IPS DF 4.7 (cell line): ENCODE measurements at regions not wholly inside any gene's neighbourhood (a gene's known extent, or its start where the extent isn't known, plus 50 kb on each side); places are given as distances from the start of the nearest gene placed in this dataset.
"Not testable (repeated sequence)": the region's sequence is repeated elsewhere in the genome, so short reads cannot be mapped to it uniquely, and the experiment has no call there.

Experiments
- DNase-seq: peaks from one replicate; pipeline ENCODE4 v3.0.0-alpha.2; 2013; ENCODE audit warnings: low spot score; ENCODE audit errors: extremely low read depth

DNA sequence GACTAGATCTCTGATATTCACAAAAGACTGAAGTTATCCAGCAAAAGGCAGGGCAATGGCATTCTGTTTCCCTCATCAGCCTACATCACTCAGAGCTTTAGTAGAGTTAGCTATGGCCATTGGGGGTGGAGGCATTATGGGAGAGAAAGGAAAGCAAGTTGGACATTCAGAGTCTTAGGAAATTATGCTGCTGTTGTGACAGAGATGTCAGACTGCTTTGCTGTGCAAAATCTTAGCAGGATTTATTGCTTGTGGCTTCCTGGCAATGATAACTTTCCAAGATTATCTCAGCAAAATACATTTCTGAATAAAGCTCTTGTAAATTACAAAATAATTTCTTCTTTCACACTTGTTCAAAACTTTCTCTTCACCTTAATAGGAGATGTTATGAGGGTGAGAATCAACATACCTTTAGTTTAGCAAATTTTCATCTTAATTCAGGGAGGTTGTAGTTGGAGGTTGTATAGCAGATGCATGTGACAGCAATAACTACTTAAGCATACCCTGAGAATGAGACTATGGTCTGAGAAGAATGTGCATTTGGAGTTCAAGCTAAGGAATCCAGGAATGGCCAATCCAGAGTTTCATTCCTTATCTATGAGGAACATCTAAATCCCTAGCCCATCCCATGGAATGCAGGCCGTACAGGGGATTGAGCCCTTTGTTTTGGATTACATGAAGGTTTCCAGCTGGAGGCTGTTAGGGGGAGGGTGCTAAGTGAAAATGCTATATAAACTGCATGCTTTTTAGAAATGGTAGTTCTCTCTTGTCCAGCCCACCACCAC lies 179.8 kb downstream of the HAO1 start:
- DNase-seq, result no peak

DNA sequence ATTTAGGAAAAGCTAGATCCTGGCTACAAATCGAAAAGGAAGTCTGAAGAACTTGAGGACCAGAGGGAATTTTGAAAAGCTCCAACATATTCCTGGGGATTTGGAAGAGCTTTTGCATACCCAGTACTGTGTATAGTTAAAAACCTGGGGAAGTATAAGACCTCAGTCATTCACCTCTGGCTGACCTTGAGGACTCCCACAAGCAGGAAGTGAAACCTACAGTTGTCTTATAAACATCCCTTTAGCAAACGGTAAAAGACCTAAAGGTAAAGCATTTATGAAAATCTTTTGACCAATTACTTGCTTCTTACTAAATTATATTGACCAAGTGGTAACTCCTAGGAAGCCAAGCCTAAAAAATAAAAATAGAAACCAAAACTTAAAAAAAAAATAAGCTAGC lies 175.0 kb downstream of the HAO1 start:
- no peak for DNase-seq

DNA sequence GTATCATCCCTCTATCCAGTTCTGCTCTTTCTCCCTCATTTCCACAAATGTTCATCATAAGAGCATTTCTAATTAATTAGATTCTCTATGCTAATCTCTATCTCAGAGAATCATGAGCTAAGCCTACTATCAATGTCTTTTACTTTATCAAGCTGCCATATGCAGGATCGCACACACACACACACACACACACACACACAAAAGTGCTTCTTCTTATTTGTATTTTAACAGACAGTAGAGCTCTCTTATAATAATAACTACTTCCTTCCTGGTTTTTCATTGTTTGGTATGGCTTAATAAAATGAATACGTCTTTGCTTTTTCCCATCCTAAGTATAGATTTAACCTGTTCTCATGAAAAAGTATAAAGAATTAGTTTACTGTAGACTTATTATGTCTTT lies 170.2 kb downstream of the HAO1 start:
- no peak for DNase-seq

DNA sequence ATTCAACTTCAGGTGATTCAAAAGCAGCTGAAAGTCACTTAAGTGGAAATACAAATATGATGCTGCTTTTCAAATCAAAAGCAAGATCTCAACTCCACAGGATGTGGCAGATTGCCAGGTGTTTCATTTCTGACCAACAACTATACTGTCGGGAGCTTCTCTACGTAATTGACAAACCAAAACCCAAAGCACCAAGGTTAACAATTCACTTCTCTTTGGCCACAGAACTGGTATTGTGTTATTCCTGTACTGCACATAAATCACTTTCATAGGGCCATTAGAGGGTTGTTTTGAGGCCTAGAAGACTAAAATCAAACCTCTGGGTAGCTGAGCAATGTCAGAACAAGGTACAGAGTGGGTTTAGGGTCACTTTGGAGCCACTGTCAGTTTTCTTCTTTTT lies 169.7 kb downstream of the HAO1 start:
- DNase-seq, result no peak

DNA sequence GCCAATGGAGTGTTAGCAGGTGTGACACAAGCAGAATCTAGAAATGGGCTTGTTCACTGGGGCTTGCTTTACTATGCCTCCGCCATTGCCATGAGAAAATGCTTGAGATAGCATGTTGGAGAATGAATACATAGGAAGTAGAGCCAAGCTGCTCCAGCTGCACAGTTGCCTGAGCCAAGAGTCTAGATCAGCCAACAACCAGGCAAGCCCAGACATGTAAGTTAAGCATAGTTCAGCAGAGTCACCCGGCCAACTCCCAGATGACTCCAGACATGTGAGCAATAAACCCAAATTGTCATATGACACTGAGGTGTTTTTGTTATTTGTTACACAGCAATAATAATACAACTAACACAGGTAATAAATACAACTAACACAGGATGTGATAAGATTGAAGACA lies 167.9 kb downstream of the HAO1 start:
- no peak for DNase-seq

DNA sequence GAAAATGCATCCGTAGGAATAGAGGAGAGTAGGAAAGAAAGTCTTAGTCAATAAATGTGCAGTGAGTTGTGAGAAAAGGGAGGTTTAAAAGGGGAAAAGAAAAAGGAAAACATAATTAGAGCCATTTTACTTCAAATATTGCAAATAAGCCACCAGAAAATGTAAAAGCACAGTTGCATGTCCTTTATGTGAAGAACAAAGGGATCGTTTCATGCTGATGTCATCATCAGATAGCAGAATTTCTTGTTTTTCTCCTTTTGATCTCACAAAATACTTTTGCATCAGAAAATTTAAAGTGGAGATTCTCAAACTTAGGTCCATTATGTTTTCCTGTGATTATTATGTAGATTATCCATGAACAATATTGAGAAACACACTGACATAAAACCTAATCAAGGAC lies 166.7 kb downstream of the HAO1 start:
- no peak for DNase-seq

DNA sequence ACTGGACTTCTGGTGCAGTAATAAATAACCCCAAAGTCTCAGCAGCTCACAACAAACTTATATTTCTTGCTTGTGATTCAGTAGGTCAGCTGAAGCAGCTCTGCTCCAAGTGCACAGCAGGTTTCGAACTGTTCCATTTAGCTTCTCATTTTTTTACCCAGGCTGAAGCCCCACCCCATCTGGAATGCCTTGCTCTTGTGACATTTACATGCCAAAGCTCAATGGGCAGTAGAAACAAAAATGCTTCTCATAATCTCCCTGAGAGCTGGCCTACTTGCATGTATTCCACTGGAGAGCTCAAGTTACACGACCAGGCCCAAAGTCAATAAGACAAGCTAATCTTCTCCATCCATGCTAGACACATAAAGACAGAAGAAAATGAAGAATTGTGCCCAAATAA lies 165.2 kb downstream of the HAO1 start:
- no peak for DNase-seq

DNA sequence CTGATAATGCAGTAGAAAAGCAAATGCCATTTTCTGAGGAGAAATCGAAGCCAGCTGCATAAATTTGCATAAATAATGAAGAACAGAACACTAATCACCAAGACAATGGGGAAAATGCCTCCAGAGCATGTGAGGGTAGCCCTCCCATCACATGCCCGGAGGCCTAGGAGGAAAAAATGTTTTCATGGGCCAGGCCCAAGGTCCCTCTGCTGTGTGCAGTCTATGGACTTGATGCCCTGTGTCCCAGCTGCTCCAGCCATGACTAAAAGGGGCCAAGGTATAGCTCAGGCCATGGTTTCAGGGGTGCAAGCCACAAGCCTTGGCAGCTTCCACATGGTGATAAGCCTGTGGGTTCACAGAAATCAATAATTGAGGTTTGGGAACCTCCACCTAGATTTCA lies 164.1 kb downstream of the HAO1 start:
- no peak for DNase-seq

DNA sequence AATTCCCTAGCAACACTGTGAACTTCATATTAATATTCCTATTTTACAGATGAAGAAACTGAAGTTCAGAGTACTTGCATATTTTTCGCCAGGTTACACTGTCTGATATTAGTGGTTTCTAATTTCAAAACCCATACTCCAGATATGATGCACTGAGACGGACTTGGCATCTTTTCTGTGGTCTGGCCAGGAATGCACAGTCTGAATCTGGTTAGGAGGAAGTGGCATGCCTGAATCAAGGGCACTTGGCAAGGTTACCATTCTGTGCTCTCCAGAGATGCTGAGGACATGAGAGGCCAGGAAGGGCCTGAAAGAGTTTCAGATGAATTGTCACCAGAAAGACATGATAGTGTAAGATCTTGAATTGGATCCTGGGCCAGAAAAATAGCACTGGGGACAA lies 150.1 kb downstream of the HAO1 start:
- no peak for DNase-seq

DNA sequence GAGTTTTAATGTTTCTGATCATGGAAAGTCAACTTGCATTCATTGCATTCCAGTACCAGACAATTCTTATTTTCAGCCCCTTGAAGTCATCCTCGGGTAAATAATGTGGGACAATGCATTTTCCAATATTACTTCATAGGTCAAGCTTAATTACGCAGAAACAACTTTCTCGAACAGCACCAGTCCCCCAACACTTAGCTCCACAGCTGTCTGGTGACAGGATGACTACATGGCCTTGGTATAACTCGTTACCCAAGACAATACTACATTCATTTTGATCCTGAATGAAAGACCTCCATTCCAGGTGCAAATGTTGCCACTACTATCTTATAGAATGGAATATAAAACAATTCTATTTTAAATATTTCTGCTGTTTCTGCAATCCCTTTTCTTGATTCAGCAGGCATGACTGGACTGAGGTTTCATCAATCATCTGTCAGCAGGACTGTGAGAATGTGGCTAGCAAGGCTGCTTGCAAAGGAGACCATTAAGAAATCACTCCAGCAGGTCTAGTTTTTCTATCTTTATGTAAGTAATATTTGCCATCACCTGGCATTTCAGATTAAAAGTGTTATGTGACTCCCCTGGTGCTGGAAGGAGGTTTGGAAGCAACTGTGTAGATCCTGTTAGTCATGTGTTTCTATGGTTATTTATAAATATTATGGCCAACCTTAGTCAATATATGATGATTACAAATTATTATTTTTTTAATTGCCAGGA lies 147.9 kb downstream of the HAO1 start:
- DNase-seq, result no peak

DNA sequence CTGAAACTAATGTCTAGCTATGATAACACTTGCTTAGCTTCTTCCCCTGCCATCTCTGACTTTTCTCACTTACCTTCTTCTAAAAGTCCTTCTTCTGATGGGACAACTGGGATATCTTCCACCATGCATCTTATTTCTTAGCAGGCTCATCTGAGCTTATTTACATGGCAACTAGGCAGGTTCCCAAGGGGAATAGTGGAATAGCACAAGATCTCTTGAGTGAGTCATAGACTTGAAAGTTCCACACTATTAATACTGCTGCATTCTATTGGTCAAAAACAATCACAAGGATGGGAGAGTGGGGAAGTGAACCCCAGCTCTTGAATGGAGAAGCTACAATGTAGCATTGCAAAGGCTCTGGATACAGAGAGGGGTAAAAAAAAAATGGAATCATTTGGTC lies 142.1 kb downstream of the HAO1 start:
- DNase-seq, result no peak

DNA sequence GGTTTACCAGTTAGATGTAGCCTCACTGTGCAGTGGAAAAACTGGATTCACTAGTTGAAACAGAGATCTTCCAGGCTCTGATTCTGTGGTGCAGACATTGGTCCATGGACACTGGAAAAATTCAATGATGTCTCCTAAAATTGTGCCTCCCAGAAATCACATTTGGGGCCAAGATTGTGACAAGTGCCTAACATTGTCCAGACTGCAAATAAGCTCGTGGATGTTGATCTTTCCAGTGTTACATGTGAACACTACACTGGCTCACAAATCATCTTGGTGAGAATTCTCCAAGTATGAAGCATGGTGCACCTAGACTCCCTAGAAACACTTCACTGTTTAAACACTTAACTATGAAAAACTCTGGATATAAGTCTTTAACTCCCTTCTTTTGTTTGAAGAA lies 140.4 kb downstream of the HAO1 start:
- DNase-seq, result no peak

DNA sequence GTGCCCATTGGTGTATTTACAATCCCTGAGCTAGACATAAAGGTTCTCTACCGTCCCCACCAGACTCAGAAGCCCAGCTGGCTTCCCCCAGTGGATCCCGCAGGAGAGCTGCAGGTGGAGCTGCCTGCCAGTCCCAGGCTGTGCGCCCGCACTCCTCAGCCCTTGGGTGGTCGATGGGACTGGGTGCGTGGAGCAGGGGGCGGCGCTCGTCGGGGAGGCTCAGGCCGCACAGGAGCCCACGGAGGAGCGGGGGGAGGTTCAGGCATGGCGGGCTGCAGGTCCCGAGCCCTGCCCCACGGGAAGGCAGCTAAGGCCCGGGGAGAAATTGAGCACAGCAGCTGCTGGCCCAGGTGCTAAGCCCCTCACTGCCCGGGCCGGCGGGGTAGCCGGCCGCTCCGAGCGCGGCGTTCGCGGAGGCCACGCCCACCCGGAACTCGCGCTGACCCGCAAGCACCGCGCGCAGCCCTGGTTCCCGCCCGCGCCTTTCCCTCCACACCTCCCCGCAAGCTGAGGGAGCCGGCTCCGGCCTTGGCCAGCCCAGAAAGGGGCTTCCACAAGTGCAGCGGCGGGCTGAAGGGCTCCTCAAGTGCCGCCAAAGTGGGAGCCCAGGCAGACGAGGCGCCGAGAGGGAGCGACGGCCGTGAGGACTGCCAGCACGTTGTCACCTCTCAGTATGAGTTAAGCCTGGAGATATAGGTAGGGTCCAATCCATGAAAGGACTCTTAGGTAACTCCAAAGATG lies 136.7 kb downstream of the HAO1 start:
- DNase-seq, result not testable (repeated sequence)

DNA sequence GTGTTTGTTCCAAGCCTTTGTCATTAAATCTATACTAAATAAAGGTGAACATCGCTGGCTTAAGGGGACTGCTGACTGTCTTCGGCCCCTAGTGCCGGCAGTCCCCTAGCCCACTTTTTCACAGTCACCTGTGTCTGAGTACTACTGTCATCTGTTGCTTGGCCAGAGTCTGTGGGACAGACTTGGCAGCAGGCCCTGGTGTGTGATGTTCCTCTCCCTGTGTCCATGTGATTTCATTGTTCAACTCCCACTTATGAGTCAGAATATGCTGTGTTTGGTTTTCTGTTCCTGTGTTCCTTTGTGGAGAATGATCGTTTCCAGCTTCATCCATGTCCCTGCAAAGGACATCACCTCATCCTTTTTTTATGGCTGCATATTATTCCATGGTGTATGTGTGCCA lies 133.4 kb downstream of the HAO1 start:
- DNase-seq, result no peak

DNA sequence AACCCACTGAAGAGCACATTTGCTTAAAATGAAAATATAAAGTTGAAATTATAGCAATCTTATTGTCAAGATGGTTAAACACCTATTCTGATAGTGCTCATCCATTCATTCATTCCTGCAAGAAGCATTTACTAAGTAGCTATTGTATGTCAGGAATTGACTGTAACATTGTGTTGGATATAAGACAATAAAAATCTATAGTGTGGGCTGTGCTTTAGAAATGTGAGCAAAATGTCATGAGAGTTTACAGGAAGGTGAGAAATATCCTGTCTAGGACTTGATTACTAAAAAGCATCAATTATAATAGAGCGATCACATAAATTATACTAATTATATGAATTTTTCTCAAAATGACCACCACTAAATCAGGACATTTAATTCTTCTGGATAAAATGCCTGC lies 123.0 kb downstream of the HAO1 start:
- DNase-seq, result no peak

DNA sequence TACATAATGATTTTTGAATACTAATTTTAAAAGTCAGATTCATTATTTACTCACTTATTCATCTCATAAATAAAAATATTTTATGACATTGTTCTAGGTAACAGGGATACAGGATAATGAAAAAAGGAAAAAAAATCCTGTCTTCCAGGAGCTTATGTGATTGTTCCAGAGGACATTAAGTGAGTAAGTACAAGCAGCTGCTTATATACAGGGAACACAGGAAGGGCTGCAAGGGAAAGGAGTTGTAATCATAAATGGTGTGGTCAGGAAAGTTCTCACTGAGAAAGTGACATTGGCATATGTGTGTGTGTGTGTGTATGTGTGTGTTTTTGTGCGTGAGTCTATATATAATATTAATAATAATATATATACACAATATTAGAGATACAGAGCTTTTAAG lies 121.8 kb downstream of the HAO1 start:
- no peak for DNase-seq

DNA sequence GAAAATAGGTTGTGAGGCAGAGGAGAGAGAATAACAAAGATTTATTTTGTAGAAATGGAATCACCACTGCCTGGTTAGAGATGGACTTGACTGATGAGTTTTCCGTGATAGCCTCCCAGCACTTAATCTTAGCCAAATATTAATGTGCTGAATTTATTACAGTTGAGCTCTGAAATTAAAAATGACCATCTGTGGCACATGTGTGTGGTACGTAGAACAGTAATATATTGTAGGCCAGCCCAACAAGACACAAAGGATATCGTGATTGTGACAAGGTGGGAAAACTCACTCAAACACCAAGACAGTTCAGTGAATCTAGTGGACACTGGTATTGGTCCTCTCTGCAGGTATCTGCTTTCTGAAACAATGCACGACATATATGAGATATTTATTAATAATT lies 119.4 kb downstream of the HAO1 start:
- DNase-seq, result no peak

DNA sequence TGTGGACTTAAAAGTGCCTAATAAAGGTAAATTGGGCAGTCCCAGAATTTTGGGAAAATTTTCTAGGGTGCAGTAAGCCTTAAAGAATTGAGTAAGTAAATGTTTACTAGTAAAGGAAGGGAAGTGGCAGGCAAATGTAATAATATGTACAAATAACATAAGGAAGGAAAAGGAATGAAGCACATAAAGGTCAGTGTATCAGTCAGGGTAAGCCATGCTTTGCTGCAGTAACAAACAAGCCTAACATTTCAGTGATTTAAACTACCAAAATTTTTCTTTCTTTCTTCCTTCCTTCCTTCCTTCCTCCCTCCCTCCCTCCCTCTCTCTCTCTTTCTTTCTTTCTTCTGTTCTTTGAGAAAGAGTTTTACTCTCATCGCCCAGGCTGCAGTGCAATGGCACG lies 117.5 kb downstream of the HAO1 start:
- DNase-seq, result no peak

DNA sequence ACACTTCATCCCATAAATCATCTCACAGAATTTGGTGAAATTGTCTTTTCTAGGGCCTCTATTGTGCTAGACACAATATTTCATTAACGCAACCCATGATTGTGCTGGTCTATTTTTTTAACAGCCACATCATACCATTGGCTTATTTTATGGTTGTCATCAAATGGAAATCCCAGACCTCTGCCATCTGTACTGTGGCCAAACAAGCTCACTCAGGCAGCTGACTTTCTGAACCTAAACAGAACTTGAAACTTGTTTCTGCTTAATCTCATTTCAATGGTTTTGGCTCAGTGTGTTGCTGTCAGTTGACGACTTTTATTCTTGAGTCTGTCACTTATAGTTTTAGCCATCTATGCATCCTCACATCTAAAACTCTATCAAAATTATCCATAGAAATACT lies 111.8 kb downstream of the HAO1 start:
- DNase-seq, result no peak

DNA sequence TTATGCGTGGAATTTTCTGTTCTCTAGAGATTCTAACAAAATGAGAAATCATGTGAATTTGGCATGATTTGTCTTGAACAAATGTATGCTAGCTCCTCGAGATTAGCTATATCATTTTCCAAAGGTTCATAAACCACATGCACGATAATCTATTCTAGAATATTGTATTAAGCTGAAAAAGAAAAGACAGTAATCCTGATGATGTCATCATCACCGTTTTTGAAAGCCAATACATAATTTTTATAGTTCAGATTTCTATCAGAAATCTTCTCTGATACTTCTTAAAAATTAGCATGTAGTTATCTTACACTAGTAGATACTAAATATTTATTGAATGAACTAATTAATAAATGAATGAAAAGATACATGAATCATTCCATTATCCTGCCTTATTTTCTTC lies 111.2 kb downstream of the HAO1 start:
- no peak for DNase-seq

DNA sequence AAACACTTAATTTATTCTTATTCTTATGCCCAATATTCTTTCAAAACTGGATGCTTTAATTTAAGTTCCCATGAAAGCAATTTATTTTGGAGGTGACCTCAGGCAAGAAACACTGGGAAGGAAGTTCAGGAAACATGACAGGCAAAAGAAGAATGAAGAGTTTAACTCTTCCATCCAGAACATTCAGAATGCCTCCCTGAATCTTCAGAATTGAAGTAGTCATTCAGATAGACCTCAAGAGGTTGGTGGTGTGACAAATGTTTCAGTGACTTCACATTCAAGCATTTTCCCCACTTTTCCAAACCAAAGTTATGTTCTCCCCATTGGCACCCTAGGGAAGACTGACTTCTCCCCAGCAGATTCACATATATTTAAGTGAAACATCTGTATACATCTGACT lies 110.5 kb downstream of the HAO1 start:
- no peak for DNase-seq
